GM18868 (cell line): ENCODE measurements at regions not wholly inside any gene's neighbourhood (a gene's known extent, or its start where the extent isn't known, plus 50 kb on each side); places are given as distances from the start of the nearest gene placed in this dataset.
"Not testable (repeated sequence)": the region's sequence is repeated elsewhere in the genome, so short reads cannot be mapped to it uniquely, and the experiment has no call there.

Experiments
- ATAC-seq: cut with Tn5 transposase; IDR thresholded peaks from one replicate; pipeline ENCODE4 v1.9.1; 2021; ENCODE audit warnings: mild to moderate bottlenecking, moderate library complexity; ENCODE audit not compliant: unreplicated experiment

DNA sequence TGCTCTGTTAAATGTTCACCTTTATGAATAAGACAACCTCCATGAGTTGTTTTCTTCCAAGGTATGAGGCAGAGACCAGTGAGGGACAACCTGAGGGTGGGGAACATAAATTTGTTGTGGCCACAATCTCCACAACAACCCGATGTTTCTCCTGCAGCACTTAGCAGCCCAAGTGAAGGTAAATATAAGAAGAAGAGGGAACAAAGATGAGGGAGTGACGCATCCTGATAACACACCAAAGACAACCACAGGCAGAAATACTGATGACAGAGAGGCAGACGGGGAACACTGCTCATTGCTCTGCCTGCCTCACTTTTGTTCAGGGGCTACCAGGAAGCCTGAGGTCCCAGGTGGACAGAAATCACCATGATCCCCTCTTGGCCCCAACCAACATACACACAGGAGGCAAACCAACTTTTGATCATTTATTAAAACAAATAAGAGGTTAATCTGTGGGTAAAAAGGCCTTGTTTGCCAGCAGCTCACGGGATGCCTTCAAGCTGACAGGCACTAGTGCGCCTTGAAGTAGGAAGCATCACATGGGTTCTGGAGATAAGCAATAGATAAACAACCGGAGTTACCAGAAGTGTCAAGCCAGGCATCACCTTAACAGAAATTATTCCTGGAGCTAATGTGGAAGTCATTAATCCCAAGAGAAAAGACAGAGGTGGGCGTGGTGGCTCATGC is 104.9 kb upstream of the ALDH3B2 start:
- not testable (repeated sequence) for ATAC-seq

DNA sequence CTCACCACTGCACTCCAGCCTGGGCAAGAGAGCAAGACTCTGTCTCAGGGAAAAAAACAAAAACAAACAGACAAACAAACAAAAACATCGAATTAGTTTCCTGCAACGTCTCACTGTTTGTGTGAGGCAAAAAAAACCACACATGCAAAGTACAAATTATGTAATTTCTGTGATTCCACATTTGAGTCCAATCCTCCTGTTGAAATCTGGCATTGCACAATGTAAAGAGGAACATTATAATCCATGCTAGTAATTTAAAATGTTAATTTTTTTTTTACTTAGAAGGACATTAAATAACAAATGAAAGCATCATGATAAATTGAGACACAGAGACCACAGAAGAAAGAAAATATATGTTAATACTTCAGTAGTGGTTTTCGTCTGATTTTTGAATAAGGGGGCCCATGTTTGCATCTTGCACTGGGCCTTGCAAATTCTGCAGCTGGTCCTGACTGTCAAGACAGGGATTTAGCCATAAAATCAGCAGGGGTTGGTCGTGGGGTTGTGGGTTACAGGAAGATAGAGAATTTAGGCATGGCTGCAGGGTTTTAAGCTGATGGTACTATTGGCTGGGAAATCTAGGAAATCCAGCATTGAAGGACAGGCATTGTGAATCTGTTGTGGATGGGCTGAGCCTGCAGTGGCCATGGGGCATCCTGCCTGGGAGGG is 102.6 kb upstream of the ALDH3B2 start:
- no peak for ATAC-seq

DNA sequence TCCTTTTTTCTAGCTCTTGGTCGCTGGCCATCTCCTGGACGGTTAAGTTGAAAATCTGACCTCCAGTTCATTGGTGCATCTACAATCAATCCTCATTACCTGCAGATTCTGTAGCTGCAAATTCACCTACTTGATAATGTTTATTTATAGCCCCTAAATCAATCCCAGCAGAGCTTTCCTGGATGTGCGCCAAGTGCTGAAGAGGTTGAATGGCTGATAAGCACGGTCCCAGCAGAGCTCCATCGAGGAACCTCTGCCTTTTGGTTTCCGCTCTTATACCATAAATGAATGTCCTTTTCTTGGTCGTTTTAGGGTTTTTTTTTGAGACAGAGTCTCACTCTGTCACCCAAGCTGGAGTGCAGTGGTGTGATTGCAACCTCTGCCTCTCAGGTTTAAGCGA is 99.8 kb upstream of the ALDH3B2 start:
- not testable (repeated sequence) for ATAC-seq

DNA sequence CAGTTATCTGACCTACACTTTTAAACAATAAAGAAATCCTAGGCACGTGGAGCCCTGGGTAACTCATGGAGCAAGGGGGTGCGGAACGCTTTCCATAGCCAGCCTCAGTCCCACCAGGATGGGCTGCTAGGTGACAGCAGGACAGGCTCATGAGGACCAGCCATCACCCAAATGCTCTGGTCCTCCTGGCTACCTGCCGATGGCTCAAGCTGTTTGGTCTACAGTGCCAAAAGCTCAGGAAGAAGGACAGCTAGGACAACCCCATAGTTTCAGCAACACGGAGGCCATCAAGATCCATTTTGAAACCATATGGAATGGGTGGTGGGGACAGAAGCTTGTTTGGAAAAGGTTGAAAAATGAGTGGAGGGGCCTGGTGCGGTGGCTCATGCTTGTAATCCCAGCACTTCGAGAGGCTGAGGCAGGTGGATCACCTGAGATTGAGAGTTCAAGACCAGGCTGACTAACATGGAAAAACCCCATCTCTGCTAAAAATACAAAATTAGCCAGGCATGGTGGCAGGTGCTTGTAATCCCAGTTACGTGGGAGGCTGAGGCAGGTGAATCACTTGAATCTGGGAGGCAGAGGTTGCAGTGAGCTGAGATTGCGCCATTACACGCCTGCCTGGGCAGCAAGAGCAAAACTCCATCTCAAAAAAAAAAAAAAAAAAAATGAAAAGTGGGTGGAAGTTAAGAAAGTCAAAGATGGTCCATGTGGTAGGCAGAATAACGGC is 93.7 kb upstream of the ALDH3B2 start:
- not testable (repeated sequence) for ATAC-seq

DNA sequence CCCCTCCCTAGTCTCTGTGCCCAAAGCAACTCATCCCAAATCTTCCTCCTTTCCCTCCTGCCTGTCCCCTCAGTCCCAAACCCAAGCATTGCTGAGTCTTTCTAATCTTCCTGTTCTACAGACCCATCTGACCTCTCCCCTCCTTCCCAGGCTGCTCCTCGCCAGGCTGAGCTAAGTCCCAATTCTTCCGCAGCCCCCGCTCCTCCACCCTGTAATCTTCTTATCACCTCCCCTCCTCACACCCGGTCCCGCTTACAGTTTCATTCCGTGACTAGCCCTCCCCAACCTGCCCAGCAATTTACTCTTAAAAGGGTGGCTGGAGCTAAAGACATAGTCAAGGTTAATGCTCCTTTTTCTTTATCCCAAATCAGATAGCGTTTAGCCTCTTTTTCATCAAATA is 86.8 kb upstream of the ALDH3B2 start:
- not testable (repeated sequence) for ATAC-seq

DNA sequence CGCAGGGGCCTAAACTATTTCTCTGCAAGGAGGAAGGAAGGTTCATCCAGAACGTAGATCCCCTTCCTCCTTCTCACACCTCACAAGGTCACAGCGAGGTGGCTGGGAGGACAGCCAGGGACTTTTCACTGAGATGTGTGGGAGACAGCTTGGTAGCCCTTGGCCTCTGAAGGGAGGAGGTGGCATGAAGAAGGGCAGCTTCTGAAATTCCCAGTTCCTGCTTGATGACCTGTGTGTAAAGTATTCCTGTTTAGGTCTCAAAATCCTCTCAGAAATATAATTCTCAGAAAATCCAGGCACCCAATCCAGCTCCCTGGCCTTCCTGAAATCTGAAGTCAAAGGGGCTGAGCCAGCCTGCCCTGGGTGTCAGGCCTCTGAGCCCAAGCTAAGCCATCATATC is 84.9 kb upstream of the ALDH3B2 start:
- ATAC-seq = not testable (repeated sequence)

DNA sequence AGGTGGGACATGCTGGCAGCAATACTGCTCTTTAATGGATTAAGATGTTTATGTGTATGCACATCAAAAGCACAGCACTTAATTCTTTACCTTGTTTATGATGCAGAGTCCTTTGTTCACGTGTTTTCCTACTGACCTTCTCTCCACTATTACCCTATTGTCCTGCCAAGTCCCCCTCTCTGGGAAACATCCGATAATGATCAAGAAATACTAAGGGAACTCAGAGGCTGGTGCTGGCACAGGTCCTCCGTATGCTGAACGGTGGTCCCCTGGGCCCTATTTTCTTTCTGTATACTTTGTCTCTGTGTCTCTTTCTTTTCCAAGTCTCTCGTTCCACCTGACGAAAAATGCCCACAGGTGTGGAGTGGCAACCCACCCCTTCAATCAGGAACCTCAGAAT is 84.0 kb upstream of the ALDH3B2 start:
- not testable (repeated sequence) for ATAC-seq

DNA sequence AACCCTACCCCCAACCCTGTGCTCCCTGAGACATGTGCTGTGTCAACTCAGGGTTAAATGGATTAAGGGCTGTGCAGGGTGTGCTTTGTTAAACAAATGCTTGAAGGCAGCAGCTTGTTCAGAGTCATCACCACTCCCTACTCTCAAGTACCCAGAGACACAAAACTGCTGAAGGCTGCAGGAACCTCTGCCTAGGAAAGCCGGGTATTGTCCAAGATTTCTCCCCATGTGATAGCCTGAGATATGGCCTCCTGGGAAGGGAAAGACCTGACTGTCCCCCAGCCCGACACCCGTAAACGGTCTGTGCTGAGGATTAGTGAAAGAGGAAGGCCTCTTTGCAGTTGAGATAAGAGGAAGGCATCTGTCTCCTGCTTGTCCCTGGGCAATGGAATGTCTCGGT is 83.6 kb upstream of the ALDH3B2 start:
- ATAC-seq = not testable (repeated sequence)

DNA sequence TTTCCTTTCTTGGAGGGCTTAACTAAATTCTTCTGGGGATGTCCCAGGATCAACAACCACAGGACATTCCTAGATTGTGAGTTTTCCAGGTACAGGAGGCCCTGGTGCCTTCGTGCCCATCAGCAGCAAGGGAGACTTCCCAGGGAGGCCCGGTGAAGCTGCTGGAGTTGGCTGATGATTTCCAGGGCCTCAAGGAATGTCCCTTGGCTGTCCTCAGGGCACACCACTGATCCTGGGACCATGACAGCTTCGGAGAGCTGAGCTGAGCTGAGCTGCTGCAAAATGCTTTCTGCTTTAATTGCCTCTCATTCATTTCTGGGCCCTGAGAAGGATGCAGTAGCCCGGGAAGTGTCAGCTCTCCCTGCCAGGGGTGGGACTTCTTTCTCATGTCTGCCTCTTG is 79.4 kb upstream of the ALDH3B2 start:
- ATAC-seq = not testable (repeated sequence)

DNA sequence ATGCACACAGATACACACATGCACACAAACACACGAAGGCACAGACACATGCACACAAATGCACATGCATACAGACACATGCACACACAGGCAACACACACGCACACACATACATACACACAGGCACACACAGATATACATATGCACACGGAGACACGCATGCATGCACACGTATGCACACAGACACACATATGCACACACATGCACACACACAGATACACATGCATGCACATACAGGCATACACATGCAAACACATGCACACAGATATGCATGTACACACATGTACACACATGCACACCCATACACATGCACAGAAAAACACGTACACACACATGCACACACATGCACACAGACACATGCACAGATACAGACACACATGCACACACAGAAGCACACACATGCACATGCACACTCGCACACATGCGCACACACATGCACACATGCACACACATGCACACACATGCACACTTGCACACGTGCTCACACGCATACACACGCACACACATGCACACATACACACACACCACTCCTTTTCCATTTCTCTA is 70.8 kb upstream of the ALDH3B2 start:
- no peak for ATAC-seq

DNA sequence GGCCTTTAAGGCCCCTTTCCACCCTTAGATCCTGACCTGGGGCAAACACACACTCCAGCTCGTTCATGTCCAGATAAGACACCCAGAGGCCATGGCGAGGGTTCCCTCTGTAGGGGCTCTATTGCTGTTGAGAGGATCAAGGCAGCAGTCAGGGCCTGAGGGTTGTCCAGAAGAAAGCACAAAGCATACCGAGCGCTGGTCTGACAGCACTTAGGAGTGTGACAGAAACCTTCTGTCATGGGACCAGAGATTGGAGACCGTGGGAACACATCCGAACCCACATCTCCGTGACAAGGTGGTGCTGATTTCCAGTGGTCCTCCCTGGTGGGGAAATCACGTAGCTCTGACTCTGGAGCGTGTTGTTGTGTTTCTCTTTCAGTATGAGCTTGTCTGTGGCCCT is 69.8 kb upstream of the ALDH3B2 start:
- ATAC-seq = not testable (repeated sequence)

DNA sequence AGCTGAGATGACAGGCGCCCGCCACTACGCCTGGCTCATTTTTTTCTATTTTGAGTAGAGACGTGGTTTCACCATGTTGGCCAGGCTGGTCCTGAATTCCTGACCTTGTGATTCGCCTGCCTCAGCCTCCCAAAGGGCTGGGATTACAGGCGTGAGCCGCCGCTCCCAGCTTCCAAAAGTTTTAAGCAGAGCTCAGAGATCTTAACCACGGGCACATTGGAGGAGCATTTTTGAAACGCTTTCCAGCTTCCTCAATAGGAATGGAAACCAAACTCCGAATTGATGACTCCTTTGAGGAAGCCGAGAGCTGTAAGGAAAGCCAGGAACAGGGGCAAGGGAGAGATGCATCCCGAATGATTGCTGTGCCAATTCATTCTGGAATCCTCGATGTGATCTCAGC is 63.8 kb upstream of the ALDH3B2 start:
- ATAC-seq = not testable (repeated sequence)

DNA sequence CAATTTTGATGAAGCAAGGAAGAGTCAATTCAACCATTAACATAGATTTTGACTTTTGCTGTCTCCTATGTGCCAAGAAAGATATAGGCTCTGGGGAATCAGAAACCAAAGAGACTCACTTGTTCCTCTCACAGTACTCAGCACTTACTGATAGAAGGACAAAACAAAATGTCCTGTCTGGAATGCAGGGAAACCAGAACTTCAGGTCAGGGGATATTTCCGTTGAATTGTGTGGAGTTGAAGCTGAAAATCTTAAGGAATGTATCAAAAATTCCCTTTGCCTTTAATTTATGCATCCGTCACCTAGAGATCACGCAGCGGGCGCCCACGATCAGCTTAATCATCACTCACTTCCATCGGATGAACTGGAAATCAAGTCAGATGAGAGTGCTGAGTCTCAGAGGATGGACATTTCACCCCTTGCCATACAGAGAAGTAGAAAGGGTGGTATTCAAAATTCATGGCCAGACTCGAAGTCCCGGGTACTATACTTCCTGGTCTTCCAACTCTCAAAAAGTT is 63.2 kb upstream of the ALDH3B2 start:
- not testable (repeated sequence) for ATAC-seq

DNA sequence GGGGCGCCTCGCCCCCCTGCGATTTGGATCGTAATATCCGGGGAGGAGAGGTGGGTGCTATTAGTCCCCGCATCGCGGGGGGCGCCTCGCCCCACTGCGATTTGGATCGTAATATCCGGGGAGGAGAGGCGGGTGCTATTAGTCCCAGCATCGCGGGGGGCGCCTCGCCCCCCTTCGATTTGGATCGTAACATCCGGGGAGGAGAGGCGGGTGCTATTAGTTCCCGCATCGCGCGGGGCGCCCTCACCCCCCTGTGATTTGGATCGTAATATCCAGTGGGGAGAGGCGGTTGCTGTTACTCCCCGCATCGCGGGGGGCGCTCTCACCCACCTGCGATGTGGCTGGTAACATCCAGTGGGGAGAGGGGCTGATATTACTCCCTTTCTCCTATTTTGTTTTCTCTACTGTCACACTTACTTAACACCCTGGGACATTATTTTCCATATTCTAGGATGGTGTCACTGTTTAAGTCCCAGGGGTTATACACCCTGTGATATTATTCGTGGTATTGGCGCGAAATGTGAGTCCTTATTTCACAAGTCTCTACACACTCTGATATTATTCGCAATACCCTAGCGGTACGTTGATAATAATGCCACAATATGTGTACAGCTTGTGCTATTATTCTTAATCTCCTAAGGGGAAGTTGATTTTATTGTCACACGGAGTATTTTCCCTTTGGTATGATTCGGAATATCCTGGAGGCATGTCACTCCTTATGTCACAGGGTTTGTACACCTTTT is 57.8 kb upstream of the ALDH3B2 start:
- no peak for ATAC-seq

DNA sequence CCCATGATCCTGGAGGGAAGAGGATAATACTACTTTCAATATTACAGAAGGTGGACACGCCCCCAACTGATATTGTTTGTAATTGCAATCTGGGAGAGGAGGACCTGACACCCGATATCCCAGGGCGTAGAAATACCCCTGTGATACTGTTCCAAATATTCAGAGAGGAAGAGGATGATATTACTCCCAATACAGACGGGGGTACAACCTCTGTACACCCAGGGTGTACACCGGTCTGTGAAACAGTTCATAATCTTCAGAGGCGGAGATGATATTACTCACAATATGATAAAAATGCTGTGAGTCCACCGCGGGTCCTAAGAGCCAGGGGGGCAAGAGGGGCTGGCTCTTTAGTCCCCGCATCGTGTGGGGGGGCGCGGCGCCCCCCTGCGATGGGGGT is 57.2 kb upstream of the ALDH3B2 start:
- ATAC-seq = no peak

DNA sequence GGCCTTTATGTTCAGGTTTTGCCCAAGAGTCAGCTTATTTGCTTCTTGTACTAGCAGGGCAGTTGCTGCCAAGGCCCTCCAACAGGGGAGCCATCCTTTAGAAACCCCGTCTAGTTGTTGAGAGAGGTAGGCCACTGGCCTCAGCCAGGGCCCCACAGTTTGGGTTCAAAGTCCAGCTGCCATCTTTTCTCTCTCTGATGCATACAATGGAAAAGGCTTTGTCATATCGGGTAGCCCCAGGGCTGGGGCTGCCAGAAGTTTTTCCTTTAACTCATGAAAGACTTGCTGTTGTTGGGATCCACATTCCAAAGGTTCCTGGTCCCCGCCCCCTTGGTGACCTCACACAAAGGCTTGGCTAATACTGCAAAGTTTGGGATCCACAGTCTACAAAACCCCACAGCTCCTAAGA is 53.7 kb upstream of the ALDH3B2 start:
- not testable (repeated sequence) for ATAC-seq

DNA sequence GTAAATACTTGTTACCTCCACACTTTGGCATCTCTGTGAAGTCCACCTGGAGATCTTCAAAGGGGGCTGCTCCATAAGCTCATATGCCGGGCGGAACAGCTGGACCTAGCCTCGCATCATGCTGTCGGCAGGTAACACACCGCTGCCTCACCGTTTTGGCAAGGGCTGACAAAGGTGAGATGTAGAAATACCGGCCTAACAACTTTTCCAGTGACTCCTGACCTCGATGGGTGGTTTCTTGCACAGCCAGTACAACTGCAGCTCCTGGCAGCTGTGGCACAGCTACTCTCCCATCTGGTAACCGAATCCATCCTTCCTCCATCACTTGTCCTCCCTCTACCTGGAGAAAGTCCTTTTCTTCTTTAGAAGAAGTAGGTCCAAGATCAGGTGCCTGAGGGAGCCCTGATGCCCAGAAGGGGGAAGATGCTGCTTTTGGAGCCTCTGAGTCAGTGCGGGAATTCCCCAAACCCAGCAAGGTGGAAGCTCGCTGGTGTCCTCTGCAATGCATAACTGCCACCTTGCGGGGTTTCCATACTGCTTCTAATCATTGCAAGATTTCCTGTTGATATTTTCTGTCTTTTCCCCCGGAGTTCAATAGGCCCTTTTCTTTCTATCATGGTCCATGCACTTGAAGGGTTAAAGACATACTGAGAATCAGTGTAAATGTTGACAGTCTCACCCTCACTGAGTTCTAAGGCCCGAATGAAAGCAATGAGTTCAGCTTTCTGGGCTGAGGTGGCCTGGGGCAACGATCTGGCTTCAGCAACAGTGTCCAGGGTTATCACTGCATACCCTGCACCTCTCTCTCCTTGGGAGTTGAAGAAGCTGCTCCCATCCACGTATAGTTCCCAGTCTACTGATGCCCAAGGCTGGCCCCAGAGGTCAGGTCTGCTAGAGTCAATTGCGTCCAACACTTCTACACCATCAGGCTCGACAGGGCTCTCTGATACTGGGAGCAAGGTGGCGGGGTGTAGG is 52.9 kb upstream of the ALDH3B2 start:
- ATAC-seq = not testable (repeated sequence)
